Ammon's horn (tissue), 1 donor: ENCODE measurements at regions not wholly inside any gene's neighbourhood (a gene's known extent, or its start where the extent isn't known, plus 50 kb on each side); places are given as distances from the start of the nearest gene placed in this dataset.
"Not testable (repeated sequence)": the region's sequence is repeated elsewhere in the genome, so short reads cannot be mapped to it uniquely, and the experiment has no call there.

ENCODE experiments used
- DNase-seq: peaks from one replicate; pipeline ENCODE4 v3.0.0-alpha.2; 2016; ENCODE audit warnings: low spot score

DNA sequence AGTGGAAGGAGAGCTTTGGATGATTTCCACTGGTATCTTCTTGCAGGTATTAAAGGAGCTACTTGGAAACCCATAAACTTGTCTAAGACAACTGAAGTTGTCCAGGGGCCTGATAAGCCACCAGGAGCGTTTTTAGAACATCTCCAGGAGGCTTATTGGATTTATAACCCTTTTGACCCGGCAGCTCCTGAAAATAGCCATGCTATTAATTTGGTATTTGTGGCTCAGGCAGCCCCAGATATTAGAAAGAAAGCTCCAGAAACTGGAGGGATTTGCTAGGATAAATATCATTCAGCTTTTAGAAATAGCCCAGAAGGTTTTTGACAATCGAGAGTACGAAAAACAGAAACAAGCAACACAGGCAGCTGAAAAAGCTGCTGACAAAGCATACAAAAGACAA is 461.0 kb upstream of the HTR1E start:
- DNase-seq = no peak

GRCh38 chr6:86474081-86474480 is 463.2 kb upstream of the HTR1E start:
- DNase-seq = no peak

DNA sequence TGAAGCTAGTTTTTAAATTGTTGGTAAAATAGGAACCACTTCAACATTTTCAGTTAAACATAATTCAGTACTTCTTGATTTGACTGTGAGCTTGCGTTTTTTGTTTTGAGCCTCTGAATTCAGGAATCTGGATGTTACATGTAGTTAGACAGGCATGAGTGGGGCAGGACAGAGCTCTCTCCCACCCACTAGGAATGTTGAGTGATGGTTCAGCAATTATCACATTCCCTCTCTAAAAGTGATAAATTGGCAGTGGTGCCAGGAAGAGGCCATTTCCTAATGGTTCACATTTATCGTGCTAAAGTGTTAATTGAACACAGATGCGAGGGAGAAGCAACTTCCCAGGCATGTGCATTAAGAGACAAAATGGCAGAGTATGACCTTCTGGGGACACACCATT is 465.5 kb upstream of the HTR1E start:
- DNase-seq = no peak

DNA sequence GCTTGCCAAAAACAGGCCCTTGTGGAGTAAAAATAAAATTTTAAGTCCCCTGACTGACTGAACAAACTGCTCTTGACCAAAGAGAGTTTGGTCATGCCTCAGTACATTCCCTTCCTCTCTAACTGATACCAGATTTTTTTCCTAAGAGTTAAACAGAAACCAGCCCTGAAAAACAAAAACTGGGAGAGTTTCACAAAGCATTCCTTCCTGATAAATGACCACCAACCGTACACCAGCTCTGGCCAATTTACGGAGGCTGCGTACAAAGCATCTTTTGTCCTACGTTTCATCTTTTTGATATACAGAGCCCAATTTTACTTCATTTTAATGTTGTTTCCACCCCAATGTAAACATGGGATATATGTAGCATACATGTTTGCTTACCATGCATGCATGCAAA is 477.4 kb upstream of the HTR1E start:
- DNase-seq = no peak

- no peak for DNase-seq
Measured at GRCh38 chr6:86456821-86457220, 480.5 kb upstream of the HTR1E start.

DNA sequence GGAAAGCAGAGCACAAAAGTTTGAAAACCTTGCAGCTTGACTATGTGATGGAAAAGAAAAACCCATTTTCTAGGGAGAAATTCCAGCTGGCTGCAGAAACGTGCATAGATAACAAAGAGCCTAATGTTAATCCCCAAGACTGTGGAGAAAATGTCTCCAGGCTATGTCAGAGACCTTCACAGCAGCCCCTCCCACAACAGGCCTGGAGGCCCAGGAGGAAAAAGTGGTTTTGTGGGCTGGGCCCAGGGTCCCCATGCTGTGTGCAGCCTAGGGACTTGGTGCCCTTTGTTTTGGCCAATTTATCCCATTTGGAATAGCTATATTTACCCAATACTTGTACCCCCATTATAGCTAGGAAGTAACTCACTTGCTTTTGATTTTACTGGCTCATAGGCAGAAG is 484.1 kb upstream of the HTR1E start:
- no peak for DNase-seq

DNA sequence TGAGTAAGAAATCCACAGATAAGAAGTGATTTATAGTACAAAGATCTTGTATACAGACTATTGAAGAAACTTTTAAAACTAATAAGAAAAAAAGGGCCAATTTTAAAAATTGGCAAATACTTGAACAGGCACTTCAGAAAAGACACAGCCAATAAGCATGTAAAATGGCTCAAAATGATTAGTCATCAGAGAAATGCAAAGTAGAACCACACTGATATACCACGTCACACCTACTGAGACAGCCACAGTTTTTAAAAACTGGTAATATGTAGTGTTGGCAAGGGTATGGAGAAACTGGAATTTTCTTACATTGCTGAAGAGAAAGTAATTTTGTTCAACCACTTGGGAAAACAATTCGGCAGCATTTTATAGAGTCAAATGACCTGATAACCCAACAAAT is 488.9 kb upstream of the HTR1E start:
- DNase-seq = no peak

DNA sequence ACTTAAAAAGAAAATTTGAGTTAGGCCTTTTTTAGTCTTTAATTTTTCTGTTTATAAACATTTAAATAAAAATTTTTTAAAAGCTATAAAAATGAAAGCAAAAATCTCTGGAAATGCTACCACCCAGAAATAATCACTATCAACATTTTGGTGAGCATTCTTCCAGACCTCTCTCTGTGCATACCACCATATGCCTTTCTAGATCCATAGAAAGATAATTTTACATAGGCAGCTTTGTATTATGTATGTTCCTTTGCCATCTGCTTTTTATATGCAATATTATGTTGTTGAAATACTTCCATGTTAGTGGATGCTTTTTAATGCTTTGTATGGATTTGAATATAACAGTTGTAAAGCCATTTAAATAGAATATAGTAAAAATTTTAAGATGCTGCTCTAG is 496.7 kb upstream of the HTR1E start:
- DNase-seq = no peak

- DNase-seq = no peak
Measured at GRCh38 chr6:86423571-86423970, 513.8 kb upstream of the HTR1E start.

- DNase-seq = no peak
Measured at GRCh38 chr6:86412057-86412456, 525.3 kb upstream of the HTR1E start.

DNA sequence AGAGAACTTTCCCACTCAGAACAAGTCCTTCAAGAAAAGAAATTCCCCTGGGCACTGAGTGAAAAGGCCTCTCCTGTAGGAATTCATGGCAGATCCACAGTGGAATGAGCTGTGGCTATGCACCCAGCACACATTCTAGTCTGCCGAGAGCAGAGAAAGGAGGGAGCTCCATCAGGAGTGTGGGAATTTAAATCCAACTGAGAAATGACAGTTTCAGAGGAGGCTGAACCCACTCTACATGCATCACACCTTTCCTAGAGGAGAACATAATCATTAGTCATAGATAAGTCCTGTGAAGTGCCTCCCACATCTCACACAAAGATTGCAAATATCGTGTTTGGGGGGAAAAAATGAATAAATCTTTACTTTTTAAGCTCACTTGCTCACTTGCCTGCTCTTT is 530.2 kb upstream of the HTR1E start:
- no peak for DNase-seq

GRCh38 chr6:86392850-86393249 is 544.5 kb upstream of the HTR1E start:
- DNase-seq = not testable (repeated sequence)

GRCh38 chr6:86380571-86381125 is 556.7 kb upstream of the HTR1E start:
- DNase-seq = no peak

DNA sequence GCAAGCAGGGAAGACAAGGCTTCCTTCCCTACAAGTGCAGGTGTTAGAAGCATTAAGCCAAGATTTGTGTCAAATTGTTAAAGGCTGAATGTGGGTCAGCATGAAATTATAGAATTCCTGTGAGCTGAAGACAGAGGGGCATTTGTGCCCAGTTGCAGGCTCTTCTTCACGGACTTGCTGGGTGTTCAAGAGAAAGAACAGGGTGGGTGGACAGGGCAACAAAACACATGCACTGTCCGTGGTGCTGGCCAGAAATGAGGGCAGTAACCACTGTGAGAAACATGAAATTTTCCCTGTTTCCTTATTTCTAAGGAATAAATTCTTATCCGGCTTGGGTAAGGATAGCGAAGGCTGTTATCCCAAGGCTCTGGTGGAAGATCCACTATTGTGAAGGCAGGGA is 579.5 kb upstream of the HTR1E start:
- DNase-seq = no peak

DNA sequence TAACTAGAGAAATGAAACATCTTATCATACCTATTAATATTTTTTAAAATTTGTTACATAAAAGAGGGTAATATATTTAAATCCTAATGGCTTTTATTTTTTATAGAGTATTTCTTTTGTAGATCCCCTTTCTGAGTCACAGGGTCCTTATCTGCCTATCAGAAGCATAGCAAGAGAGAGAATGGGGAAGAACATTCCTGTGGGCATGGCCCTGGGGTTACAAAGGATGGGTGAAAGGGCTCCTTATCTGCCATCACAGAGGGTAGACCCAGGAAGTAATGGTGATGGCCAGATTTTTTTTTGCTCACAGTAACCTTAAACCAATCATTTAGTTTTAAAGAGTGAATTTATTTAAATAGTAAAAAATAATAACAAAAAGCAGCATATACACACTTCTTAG is 582.1 kb upstream of the HTR1E start:
- DNase-seq = no peak

DNA sequence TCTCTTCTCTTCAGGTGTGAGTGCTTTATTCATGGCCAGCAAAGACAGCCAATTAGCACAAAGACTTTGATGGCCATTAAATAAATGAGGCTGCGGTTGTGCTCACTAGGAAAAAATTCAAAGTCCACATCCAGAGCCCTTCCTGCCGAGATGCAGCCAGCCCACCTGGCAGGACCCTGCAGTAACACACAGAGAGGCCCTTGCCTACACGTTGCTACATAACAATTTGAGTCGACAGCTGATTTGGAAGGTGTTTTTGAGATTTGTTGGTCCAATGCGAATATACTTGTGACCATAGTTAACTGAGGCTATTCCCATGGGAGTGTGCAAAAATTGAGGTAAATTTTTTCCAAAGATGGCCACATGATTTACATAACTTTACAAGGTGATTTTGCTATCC is 605.4 kb upstream of the HTR1E start:
- no peak for DNase-seq

DNA sequence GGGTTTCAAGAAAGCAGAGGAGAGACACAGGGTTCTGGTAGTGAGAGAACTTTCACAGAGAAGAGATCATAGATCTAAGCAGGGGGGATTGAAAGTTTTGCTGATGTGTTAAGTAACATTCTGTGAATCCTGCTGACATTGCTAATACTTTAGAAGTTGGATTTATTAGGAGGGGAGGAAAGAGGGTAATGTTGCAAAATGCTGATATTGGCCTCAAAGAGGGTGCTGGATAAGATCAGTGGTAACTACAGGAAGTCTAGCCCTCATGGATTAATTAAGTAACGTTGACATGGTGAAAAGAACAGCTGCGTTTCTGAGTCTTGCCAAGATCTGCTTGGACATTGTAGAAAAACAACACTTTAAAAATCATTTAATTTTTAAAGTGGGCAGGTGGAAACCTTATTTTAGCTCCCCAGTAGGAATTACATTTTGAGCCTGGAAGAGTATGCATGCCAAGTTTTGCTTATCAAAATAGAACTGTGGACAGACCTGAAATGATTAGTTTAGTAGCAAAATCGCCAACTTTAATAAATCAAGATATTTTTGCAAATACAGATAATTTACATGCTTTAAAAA is 606.0 kb upstream of the HTR1E start:
- no peak for DNase-seq

GRCh38 chr6:86306210-86306609 is 631.1 kb upstream of the HTR1E start:
- DNase-seq = no peak

- no peak for DNase-seq
Measured at GRCh38 chr6:86285876-86286275, 643.2 kb upstream of the SYNCRIP start.

GRCh38 chr6:86284809-86285480 is 642.3 kb upstream of the SYNCRIP start:
- not testable (repeated sequence) for DNase-seq

- DNase-seq = not testable (repeated sequence)
Measured at GRCh38 chr6:86283596-86283995, 640.9 kb upstream of the SYNCRIP start.

- no peak for DNase-seq
Measured at GRCh38 chr6:86276056-86276455, 633.4 kb upstream of the SYNCRIP start.

DNA sequence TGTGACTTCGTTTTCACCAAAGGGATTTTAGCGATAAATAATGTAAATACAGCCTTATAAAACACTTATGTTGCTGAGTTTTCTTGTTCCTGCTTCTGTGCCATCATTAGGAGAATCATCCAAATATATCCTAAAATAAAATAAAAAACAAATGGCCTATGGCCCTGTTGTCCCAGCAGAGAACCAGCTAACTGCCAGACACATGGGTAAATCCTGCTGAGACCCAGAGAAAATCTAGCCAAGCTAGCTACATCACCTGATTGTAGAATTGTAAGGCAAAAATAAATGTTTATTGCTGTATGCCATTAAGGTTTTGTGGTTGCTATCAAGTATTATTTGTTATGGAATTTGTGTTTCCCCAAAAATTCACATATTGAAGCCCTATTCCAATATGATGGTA is 631.2 kb upstream of the SYNCRIP start:
- no peak for DNase-seq

GRCh38 chr6:86256615-86257187 is 614.0 kb upstream of the SYNCRIP start:
- DNase-seq = no peak
